Caco-2 (cell line): ENCODE measurements at regions not wholly inside any gene's neighbourhood (a gene's known extent, or its start where the extent isn't known, plus 50 kb on each side); places are given as distances from the start of the nearest gene placed in this dataset.

ENCODE experiments used
- BruUV-seq: library from RNA; stranded (reverse); fragments of 400-500 nt; replicated peaks from 2 replicates; lab custom pipeline; 2021; lab: Mats Ljungman, UMichigan
- CTCF ChIA-PET: fragments of 300-600 bp; sonication (Branson Sonifier 250); formaldehyde crosslinking; loops from one replicate; lab custom pipeline; 2022; ENCODE audit warnings: antibody characterized with exemption; lab: Charles Lee
- POLR2A ChIA-PET: fragments of 300-600 bp; sonication (Branson Sonifier 250); formaldehyde crosslinking; loops from one replicate; lab custom pipeline; 2022; ENCODE audit warnings: antibody characterized with exemption; lab: Charles Lee
- DNase-seq, 2 experiments: peaks; one replicate each; pipeline versions ENCODE4 v3.0.0 to v3.0.0-alpha.2; 2020 to 2022
- H3K27me3 ChIP-seq: replicated peaks from 2 replicates; pipeline ENCODE4 v1.6.0; 2011; ENCODE audit warnings: low read length; ENCODE audit not compliant: control insufficient read depth, insufficient read depth
- H3K36me3 ChIP-seq: 2 replicates; pipeline ENCODE4 v1.5.1; 2011; ENCODE audit warnings: low read length; ENCODE audit not compliant: control insufficient read depth, insufficient read depth
- H3K4me1 ChIP-seq: fragments of 250-450 bp; sonication (Bioruptor Pico); 2 replicates; pipeline ENCODE4 v1.5.1; 2020; ENCODE audit warnings: mild to moderate bottlenecking
- H3K4me3 ChIP-seq: 2 replicates; pipeline ENCODE4 v1.5.1; 2011; ENCODE audit warnings: low read depth, mild to moderate bottlenecking, control low read depth, low read length
- H3K9me3 ChIP-seq: fragments of 250-450 bp; sonication (Bioruptor Pico); 2 replicates; pipeline ENCODE4 v1.5.1; 2020; ENCODE audit warnings: mild to moderate bottlenecking, moderate library complexity
- H3K27ac Mint-ChIP-seq: one replicate; pipeline ENCODE4 v1.8.0; 2022; ENCODE audit warnings: mixed read lengths; ENCODE audit not compliant: unreplicated experiment
- H3K27me3 Mint-ChIP-seq: one replicate; pipeline ENCODE4 v1.8.0; 2022; ENCODE audit warnings: mixed read lengths; ENCODE audit not compliant: insufficient read depth, unreplicated experiment
- H3K36me3 Mint-ChIP-seq: one replicate; pipeline ENCODE4 v1.8.0; 2022; ENCODE audit warnings: mild to moderate bottlenecking, mixed read lengths; ENCODE audit not compliant: insufficient read depth, unreplicated experiment
- H3K4me1 Mint-ChIP-seq: one replicate; pipeline ENCODE4 v1.8.0; 2022; ENCODE audit warnings: low read depth, mixed read lengths; ENCODE audit not compliant: unreplicated experiment
- H3K4me3 Mint-ChIP-seq: one replicate; pipeline ENCODE4 v1.8.0; 2022; ENCODE audit warnings: mild to moderate bottlenecking, moderate library complexity, mixed read lengths; ENCODE audit not compliant: unreplicated experiment
- H3K9me3 Mint-ChIP-seq: one replicate; pipeline ENCODE4 v1.8.0; 2022; ENCODE audit warnings: mixed read lengths; ENCODE audit not compliant: unreplicated experiment
- CTCF ChIP-seq, 2 experiments: fragments of 200-600 bp in 1 of 2; IDR thresholded peaks; 1 replicate in 1 of 2; 2 replicates in 1 of 2; pipeline versions ENCODE4 v1.5.1 to v1.8.0; 2011 to 2022; ENCODE audit warnings: antibody characterized with exemption in 1 of 2, control low read depth in 1 of 2, inconsistent platforms in 1 of 2, low read depth in 1 of 2, low read length in 1 of 2, mild to moderate bottlenecking in 1 of 2, moderate library complexity in 1 of 2; ENCODE audit not compliant: insufficient read depth in 1 of 2, severe bottlenecking in 1 of 2, unreplicated experiment in 1 of 2
- intact Hi-C: fragments of 100-400 bp; cut with micrococcal nuclease; formaldehyde crosslinking; loops from one replicate; pipeline ENCODE4 v1.10.0; 2022; ENCODE audit not compliant: unreplicated experiment

DNA sequence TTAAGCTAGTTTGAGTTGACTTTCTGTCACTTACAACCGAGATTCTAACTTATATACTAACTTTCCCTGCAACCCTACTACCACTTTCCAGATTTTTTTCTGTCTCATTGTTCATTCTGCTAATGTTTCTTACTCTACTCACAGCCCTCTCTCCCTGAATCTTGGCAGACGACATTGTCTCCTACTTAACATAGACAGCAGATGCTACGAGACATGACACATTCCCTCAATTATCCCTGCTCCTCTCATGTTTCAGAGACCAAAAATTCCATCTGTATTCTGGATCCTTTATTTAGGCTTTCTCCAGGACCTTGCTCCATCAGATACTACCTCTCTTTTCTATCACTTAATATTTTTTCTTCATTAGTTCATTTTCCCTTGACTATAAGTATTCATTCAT, 379.1 kb upstream of the TEX13C start:
- Histone ChIP-seq H3K4me3 (no peak overlapping the region), H3K4me1 (no peaks in the 10 kb centered on the region), H3K27me3 (no peaks in the 10 kb centered on the region), H3K36me3 (no peaks in the 10 kb centered on the region), H3K9me3 (no peaks in the 10 kb centered on the region)
- H3K27ac Mint-ChIP-seq, result no peak overlapping the region
- TF ChIP-seq CTCF (IDR thresholded peaks at IDR 0.05; ENCODE audit: insufficient read depth in 1 of 2, low read depth in 1 of 2, low read length in 1 of 2, severe bottlenecking in 1 of 2, unreplicated experiment in 1 of 2), result no peak
- POLR2A ChIA-PET, result no interaction called here
- no peaks in the 10 kb centered on the region for H3K4me1 Mint-ChIP-seq
- DNase-seq, result no peak
- no TSS peak for BruUV-seq
- H3K36me3 Mint-ChIP-seq, result no peaks in the 10 kb centered on the region
- peaks cover 4% of the 10 kb centered on the region for H3K27me3 Mint-ChIP-seq
- CTCF ChIA-PET, result no interaction called here
- no peaks in the 10 kb centered on the region for H3K9me3 Mint-ChIP-seq
- intact Hi-C loops, result no loop called here
- H3K4me3 Mint-ChIP-seq, result no peak overlapping the region

- H3K4me1 ChIP-seq, result no peaks in the 10 kb centered on the region
- no peak overlapping the region for H3K4me3 ChIP-seq
- intact Hi-C loops, result no loop called here
- DNase-seq, result no peak
- Mint-ChIP-seq H3K36me3 (no peaks in the 10 kb centered on the region), H3K27me3 (no peaks in the 10 kb centered on the region), H3K27ac (no peak overlapping the region), H3K9me3 (no peaks in the 10 kb centered on the region), H3K4me3 (no peak overlapping the region), H3K4me1 (no peaks in the 10 kb centered on the region)
- ChIA-PET CTCF (no interaction called here), POLR2A (no interaction called here)
- no TSS peak for BruUV-seq
- no peak for TF ChIP-seq CTCF (IDR thresholded peaks at IDR 0.05; ENCODE audit: insufficient read depth in 1 of 2, low read depth in 1 of 2, low read length in 1 of 2, severe bottlenecking in 1 of 2, unreplicated experiment in 1 of 2)
- no peaks in the 10 kb centered on the region for H3K27me3 ChIP-seq
- H3K9me3 ChIP-seq, result no peaks in the 10 kb centered on the region
- no peaks in the 10 kb centered on the region for H3K36me3 ChIP-seq
Observed at GRCh38 chrX:124954402-124954801, 365.3 kb upstream of the TEX13C start.

DNA sequence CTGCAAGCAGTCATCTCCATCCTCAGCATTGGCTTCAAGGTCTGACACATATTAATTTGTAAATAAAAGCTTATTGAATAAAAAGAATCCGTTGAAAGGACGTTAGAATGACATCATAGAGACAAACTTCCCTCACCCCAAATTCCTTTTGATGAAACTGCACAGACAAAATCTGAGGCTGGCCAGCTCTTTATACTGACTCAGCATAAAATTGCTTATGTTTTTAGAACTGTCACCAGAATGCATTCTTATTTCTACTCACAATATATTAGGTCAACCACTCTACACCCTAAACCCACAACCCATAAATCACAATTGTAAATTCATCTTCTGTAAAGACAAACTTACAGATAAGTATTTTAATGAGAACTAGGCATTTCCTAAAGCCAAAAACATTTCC, 359.2 kb upstream of the TEX13C start:
- Histone ChIP-seq H3K36me3 (no peaks in the 10 kb centered on the region), H3K9me3 (no peaks in the 10 kb centered on the region), H3K27me3 (no peaks in the 10 kb centered on the region), H3K4me1 (no peaks in the 10 kb centered on the region), H3K4me3 (no peak overlapping the region)
- Mint-ChIP-seq H3K9me3 (no peaks in the 10 kb centered on the region), H3K4me3 (no peak overlapping the region), H3K27me3 (peaks cover 2% of the 10 kb centered on the region), H3K36me3 (no peaks in the 10 kb centered on the region), H3K27ac (no peak overlapping the region), H3K4me1 (no peaks in the 10 kb centered on the region)
- intact Hi-C loops, result no loop called here
- ChIA-PET POLR2A (no interaction called here), CTCF (no interaction called here)
- TF ChIP-seq CTCF (IDR thresholded peaks at IDR 0.05; ENCODE audit: insufficient read depth in 1 of 2, low read depth in 1 of 2, low read length in 1 of 2, severe bottlenecking in 1 of 2, unreplicated experiment in 1 of 2), result no peak
- BruUV-seq, result no TSS peak
- DNase-seq, result no peak
